ENCODE measurements at regions not wholly inside any gene's neighbourhood (a gene's known extent, or its start where the extent isn't known, plus 50 kb on each side); places are given as distances from the start of the nearest gene placed in this dataset.

- peaks cover 8% of the 10 kb centered on the region for H3K9me3 Mint-ChIP-seq
- Histone ChIP-seq H3K9me3 (ENCODE audit: control insufficient read depth, low read length) (no peaks in the 10 kb centered on the region), H3K9ac (ENCODE audit: extremely low read depth, low read length, poor library complexity, severe bottlenecking) (no peak overlapping the region), H3K36me3 (ENCODE audit: control insufficient read depth, insufficient read depth, low read length) (no peaks in the 10 kb centered on the region), H3K4me3 (ENCODE audit: low read length) (no peak overlapping the region), H3K4me1 (ENCODE audit: control insufficient read depth, insufficient read depth, low read length) (no peaks in the 10 kb centered on the region), H3K27ac (ENCODE audit: low read depth, low read length) (no peak overlapping the region), H3K27me3 (ENCODE audit: control insufficient read depth, insufficient read depth, low read length, poor library complexity, severe bottlenecking) (no peaks in the 10 kb centered on the region)
- H3K36me3 Mint-ChIP-seq (ENCODE audit: low read depth): no peaks in the 10 kb centered on the region
- DNase-seq: no peak
- 92% methylated on average over 1 of the region's 2 CpGs; no CpG with 5 or more reads in 1 of the 2 experiments for WGBS, 2 experiments (ENCODE audit: insufficient coverage in 1 of 2, insufficient read length in 1 of 2)
- no peak overlapping the region for H3K4me3 Mint-ChIP-seq
- peaks cover 6% of the 10 kb centered on the region for H3K4me1 Mint-ChIP-seq
- peaks cover 3% of the 10 kb centered on the region for H3K27me3 Mint-ChIP-seq (ENCODE audit: insufficient read depth)
- H3K27ac Mint-ChIP-seq: no peak overlapping the region
- TF ChIP-seq CTCF (conservative IDR thresholded peaks at IDR 0.05): no peak
Measured at GRCh38 chr1:198472997-198473396, 67.5 kb downstream of the ATP6V1G3 start.

- Histone ChIP-seq H3K4me1 (ENCODE audit: control insufficient read depth, insufficient read depth, low read length) (no peaks in the 10 kb centered on the region), H3K4me3 (ENCODE audit: low read length) (no peak overlapping the region), H3K9me3 (ENCODE audit: control insufficient read depth, low read length) (no peaks in the 10 kb centered on the region), H3K27me3 (ENCODE audit: control insufficient read depth, insufficient read depth, low read length, poor library complexity, severe bottlenecking) (no peaks in the 10 kb centered on the region), H3K36me3 (ENCODE audit: control insufficient read depth, insufficient read depth, low read length) (no peaks in the 10 kb centered on the region), H3K9ac (ENCODE audit: extremely low read depth, low read length, poor library complexity, severe bottlenecking) (no peak overlapping the region), H3K27ac (ENCODE audit: low read depth, low read length) (no peak overlapping the region)
- H3K36me3 Mint-ChIP-seq (ENCODE audit: low read depth): no peaks in the 10 kb centered on the region
- no peak overlapping the region for H3K4me3 Mint-ChIP-seq
- peaks cover 8% of the 10 kb centered on the region for H3K9me3 Mint-ChIP-seq
- no peak for DNase-seq
- no peak overlapping the region for H3K27ac Mint-ChIP-seq
- peaks cover 6% of the 10 kb centered on the region for H3K4me1 Mint-ChIP-seq
- no peak for TF ChIP-seq CTCF (conservative IDR thresholded peaks at IDR 0.05)
- H3K27me3 Mint-ChIP-seq (ENCODE audit: insufficient read depth): peaks cover 3% of the 10 kb centered on the region
- 100% methylated on average over 1 of the region's 1 CpG; no CpG with 5 or more reads in 1 of the 2 experiments for WGBS, 2 experiments (ENCODE audit: insufficient coverage in 1 of 2, insufficient read length in 1 of 2)
Measured at GRCh38 chr1:198472119-198472518, 68.4 kb downstream of the ATP6V1G3 start.

- Mint-ChIP-seq H3K27ac (no peak overlapping the region), H3K4me1 (peaks cover 9% of the 10 kb centered on the region), H3K27me3 (ENCODE audit: insufficient read depth) (no peaks in the 10 kb centered on the region), H3K9me3 (no peaks in the 10 kb centered on the region), H3K4me3 (no peak overlapping the region), H3K36me3 (ENCODE audit: low read depth) (no peaks in the 10 kb centered on the region)
- Histone ChIP-seq H3K9me3 (ENCODE audit: control insufficient read depth, low read length) (no peaks in the 10 kb centered on the region), H3K9ac (ENCODE audit: extremely low read depth, low read length, poor library complexity, severe bottlenecking) (no peak overlapping the region), H3K4me3 (ENCODE audit: low read length) (no peak overlapping the region), H3K27ac (ENCODE audit: low read depth, low read length) (no peak overlapping the region), H3K36me3 (ENCODE audit: control insufficient read depth, insufficient read depth, low read length) (no peaks in the 10 kb centered on the region), H3K4me1 (ENCODE audit: control insufficient read depth, insufficient read depth, low read length) (no peaks in the 10 kb centered on the region), H3K27me3 (ENCODE audit: control insufficient read depth, insufficient read depth, low read length, poor library complexity, severe bottlenecking) (no peaks in the 10 kb centered on the region)
- 93% methylated on average over 2 of the region's 2 CpGs; no CpG with 5 or more reads in 1 of the 2 experiments for WGBS, 2 experiments (ENCODE audit: insufficient coverage in 1 of 2, insufficient read length in 1 of 2)
- no peak for DNase-seq
- TF ChIP-seq CTCF (conservative IDR thresholded peaks at IDR 0.05): no peak
Measured at GRCh38 chr1:198467907-198468306, 72.6 kb downstream of the ATP6V1G3 start.
